ENCODE measurements at regions not wholly inside any gene's neighbourhood (a gene's known extent, or its start where the extent isn't known, plus 50 kb on each side); places are given as distances from the start of the nearest gene placed in this dataset.

GRCh38 chr3:16789344-16790120 is 95.2 kb upstream of the PLCL2 start:
- H3K36me3 ChIP-seq (ENCODE audit: insufficient read depth, low read length), result no peaks in the 10 kb centered on the region
- DNase-seq, result peak in 2 of 14 experiments; percentile 24 to 68
- H3K27ac ChIP-seq (ENCODE audit: low read depth in 1 of 2, low read length in 2 of 2), result no peak overlapping the region
- intact Hi-C loops (cut with DNase I, micrococcal nuclease), result no loop called here
- Mint-ChIP-seq H3K4me3 (no peak overlapping the region), H3K27ac (no peak overlapping the region), H3K4me1 (ENCODE audit: low read depth) (peaks cover 6% of the 10 kb centered on the region), H3K9me3 (no peaks in the 10 kb centered on the region), H3K36me3 (ENCODE audit: low read depth) (no peaks in the 10 kb centered on the region), H3K27me3 (no peaks in the 10 kb centered on the region)
- no peak for TF ChIP-seq CTCF (IDR thresholded peaks at IDR 0.05)
- no peaks in the 10 kb centered on the region for H3K4me1 ChIP-seq (ENCODE audit: insufficient read depth, low read length)
- no peak overlapping the region for H3K4me3 ChIP-seq (ENCODE audit: low read length)
- no peaks in the 10 kb centered on the region for H3K9me3 ChIP-seq (ENCODE audit: control insufficient read depth in 1 of 2, insufficient read depth in 1 of 2, low read length in 2 of 2)
- H3K27me3 ChIP-seq (ENCODE audit: control insufficient read depth in 1 of 2, insufficient read depth in 2 of 2, low read length in 2 of 2), result no peaks in the 10 kb centered on the region
- no peak for ATAC-seq (ENCODE audit: poor library complexity)
- CTCF ChIA-PET, result interaction anchor here (0.8 kb wide), 1 partner anchor 39 kb away, joined by 3 read pairs; no protein-coding TSS in a partner anchor
- POLR2A ChIA-PET, result no interaction called here

DNA sequence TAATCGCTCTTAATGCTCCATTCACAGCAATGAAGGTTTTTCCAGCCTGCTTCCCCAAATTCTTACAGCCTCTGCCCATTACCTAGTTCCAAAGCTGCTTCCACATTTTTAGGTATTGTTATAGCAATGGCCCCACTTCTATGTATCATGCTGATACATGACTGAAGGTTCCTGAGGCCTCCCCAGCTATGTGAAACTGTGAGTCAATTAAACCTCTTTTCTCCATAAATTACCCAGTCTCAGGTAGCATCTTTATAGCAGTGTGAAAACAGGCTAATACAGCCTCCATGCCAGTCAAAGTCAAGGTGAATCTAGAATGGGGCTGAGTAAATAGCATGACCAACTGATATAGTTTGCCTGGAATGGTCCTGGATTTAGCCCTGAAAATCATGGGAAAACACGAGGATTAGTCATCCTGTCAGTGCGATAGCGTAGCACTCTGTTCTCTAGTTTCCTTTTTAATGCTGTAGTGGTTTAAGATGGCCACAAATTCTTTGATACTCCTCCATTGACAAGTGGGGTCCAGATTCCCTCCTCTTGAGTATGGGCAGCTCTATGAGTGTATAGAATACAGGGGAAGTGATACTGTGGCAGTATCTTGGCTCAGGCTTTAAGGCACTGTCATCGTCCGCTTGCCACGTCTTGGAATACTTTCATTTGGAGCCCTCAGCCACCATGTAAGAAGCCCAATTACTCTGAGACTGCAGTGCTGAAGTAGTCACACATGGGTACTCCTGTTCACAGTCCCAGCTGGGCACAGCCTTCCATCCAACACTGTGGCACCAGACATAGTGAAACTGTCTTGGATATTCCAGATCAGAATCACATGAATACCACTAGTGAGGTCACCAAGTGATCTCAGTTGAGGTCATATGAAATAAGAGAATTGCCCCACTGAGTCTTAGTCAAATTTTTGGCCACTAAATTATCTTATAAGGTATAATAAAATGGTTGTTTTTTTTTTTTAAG is 94.0 kb upstream of the PLCL2 start:
- H3K4me3 ChIP-seq (ENCODE audit: low read length), result no peak overlapping the region
- no peak for TF ChIP-seq CTCF (IDR thresholded peaks at IDR 0.05)
- Mint-ChIP-seq H3K4me1 (ENCODE audit: low read depth) (peaks cover 6% of the 10 kb centered on the region), H3K27me3 (no peaks in the 10 kb centered on the region), H3K27ac (no peak overlapping the region), H3K4me3 (no peak overlapping the region), H3K36me3 (ENCODE audit: low read depth) (no peaks in the 10 kb centered on the region), H3K9me3 (no peaks in the 10 kb centered on the region)
- H3K9me3 ChIP-seq (ENCODE audit: control insufficient read depth in 1 of 2, insufficient read depth in 1 of 2, low read length in 2 of 2), result no peaks in the 10 kb centered on the region
- H3K4me1 ChIP-seq (ENCODE audit: insufficient read depth, low read length), result no peaks in the 10 kb centered on the region
- H3K36me3 ChIP-seq (ENCODE audit: insufficient read depth, low read length), result no peaks in the 10 kb centered on the region
- ATAC-seq (ENCODE audit: poor library complexity), result no peak
- CTCF ChIA-PET, result no interaction called here
- intact Hi-C loops (cut with DNase I, micrococcal nuclease), result no loop called here
- no peak for DNase-seq
- no peaks in the 10 kb centered on the region for H3K27me3 ChIP-seq (ENCODE audit: control insufficient read depth in 1 of 2, insufficient read depth in 2 of 2, low read length in 2 of 2)
- POLR2A ChIA-PET, result no interaction called here
- H3K27ac ChIP-seq (ENCODE audit: low read depth in 1 of 2, low read length in 2 of 2), result no peak overlapping the region

DNA sequence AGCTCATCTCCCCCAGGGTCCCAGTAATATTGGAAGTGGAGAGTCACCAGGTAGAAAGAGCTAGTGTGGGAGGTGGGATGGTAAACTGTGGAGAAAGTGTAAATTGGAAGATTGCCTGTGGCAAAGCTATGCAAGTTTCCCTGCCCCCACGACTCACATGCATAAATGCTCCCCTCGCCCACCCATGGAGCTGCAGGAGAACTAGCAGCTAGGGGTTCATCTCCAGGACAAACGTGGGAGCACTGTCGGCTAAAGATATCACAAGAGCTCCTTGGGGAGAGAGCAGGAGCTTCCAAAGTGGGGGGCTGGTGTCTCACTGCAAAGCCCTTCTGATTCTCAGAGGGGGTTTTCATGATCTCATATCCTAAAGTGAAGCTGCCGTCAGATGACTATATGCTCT is 91.4 kb upstream of the PLCL2 start:
- Histone ChIP-seq H3K36me3 (ENCODE audit: insufficient read depth, low read length) (no peaks in the 10 kb centered on the region), H3K4me3 (ENCODE audit: low read length) (no peak overlapping the region), H3K27ac (ENCODE audit: low read depth in 1 of 2, low read length in 2 of 2) (no peak overlapping the region), H3K27me3 (ENCODE audit: control insufficient read depth in 1 of 2, insufficient read depth in 2 of 2, low read length in 2 of 2) (no peaks in the 10 kb centered on the region), H3K9me3 (ENCODE audit: control insufficient read depth in 1 of 2, insufficient read depth in 1 of 2, low read length in 2 of 2) (no peaks in the 10 kb centered on the region), H3K4me1 (ENCODE audit: insufficient read depth, low read length) (no peaks in the 10 kb centered on the region)
- intact Hi-C loops (cut with DNase I, micrococcal nuclease), result no loop called here
- no peaks in the 10 kb centered on the region for H3K36me3 Mint-ChIP-seq (ENCODE audit: low read depth)
- H3K9me3 Mint-ChIP-seq, result no peaks in the 10 kb centered on the region
- POLR2A ChIA-PET, result no interaction called here
- no peak overlapping the region for H3K4me3 Mint-ChIP-seq
- TF ChIP-seq CTCF (IDR thresholded peaks at IDR 0.05), result no peak
- ATAC-seq (ENCODE audit: poor library complexity) (no peak), DNase-seq (no peak)
- CTCF ChIA-PET, result no interaction called here
- H3K27me3 Mint-ChIP-seq, result no peaks in the 10 kb centered on the region
- H3K27ac Mint-ChIP-seq, result no peak overlapping the region
- H3K4me1 Mint-ChIP-seq (ENCODE audit: low read depth), result peaks cover 17% of the 10 kb centered on the region
